SK-N-MC (cell line): ENCODE measurements at regions not wholly inside any gene's neighbourhood (a gene's known extent, or its start where the extent isn't known, plus 50 kb on each side); places are given as distances from the start of the nearest gene placed in this dataset.

Experiments
- DNase-seq: peaks from one replicate; pipeline ENCODE4 v3.0.0-alpha.2; 2011; ENCODE audit warnings: low read depth, low spot score
- H3K27ac ChIP-seq: fragments of 200-600 bp; sonication (generic); 2 replicates; pipeline ENCODE4 v1.5.1; 2016; ENCODE audit warnings: mixed run types
- H3K36me3 ChIP-seq: fragments of 200-600 bp; sonication (generic); 2 replicates; pipeline ENCODE4 v1.6.1; 2017; ENCODE audit warnings: antibody characterized with exemption, low read length, mixed read lengths; ENCODE audit not compliant: insufficient read depth
- H3K4me3 ChIP-seq: fragments of 200-600 bp; sonication (generic); 2 replicates; pipeline ENCODE4 v1.5.1; 2016
- H3K9ac ChIP-seq: fragments of 200-600 bp; sonication (generic); 2 replicates; pipeline ENCODE4 v1.8.0; 2017; ENCODE audit warnings: mixed run types, mixed read lengths; ENCODE audit not compliant: insufficient read length
- H3K9me3 ChIP-seq: fragments of 200-600 bp; sonication (generic); 2 replicates; pipeline ENCODE4 v1.6.1; 2017; ENCODE audit warnings: low read depth, mild to moderate bottlenecking, antibody characterized with exemption, low read length, moderate library complexity, mixed read lengths
- EZH2 ChIP-seq: fragments of 200-600 bp; sonication (generic); IDR thresholded peaks from one replicate; pipeline ENCODE4 v1.6.1; 2017; ENCODE audit warnings: antibody characterized with exemption
- FOXP2 ChIP-seq: optimal IDR thresholded peaks from 2 replicates; pipeline ENCODE3; 2011; ENCODE audit warnings: mild to moderate bottlenecking, moderate library complexity; ENCODE audit not compliant: insufficient read depth; ENCODE audit errors: extremely low read length, control extremely low read depth
- POLR2AphosphoS5 ChIP-seq: IDR thresholded peaks from 2 replicates; pipeline ENCODE4 v1.6.1; 2012; ENCODE audit warnings: mild to moderate bottlenecking, low read depth, low read length, borderline replicate concordance

GRCh38 chr3:73773233-73773632 is 148.5 kb upstream of the PDZRN3 start:
- H3K36me3 ChIP-seq = no peaks in the 10 kb centered on the region
- H3K9ac ChIP-seq = no peak overlapping the region
- no peak for DNase-seq
- TF ChIP-seq EZH2 = no peak
- no peaks in the 10 kb centered on the region for H3K9me3 ChIP-seq
- no peak overlapping the region for H3K27ac ChIP-seq
- H3K4me3 ChIP-seq = no peak overlapping the region

DNA sequence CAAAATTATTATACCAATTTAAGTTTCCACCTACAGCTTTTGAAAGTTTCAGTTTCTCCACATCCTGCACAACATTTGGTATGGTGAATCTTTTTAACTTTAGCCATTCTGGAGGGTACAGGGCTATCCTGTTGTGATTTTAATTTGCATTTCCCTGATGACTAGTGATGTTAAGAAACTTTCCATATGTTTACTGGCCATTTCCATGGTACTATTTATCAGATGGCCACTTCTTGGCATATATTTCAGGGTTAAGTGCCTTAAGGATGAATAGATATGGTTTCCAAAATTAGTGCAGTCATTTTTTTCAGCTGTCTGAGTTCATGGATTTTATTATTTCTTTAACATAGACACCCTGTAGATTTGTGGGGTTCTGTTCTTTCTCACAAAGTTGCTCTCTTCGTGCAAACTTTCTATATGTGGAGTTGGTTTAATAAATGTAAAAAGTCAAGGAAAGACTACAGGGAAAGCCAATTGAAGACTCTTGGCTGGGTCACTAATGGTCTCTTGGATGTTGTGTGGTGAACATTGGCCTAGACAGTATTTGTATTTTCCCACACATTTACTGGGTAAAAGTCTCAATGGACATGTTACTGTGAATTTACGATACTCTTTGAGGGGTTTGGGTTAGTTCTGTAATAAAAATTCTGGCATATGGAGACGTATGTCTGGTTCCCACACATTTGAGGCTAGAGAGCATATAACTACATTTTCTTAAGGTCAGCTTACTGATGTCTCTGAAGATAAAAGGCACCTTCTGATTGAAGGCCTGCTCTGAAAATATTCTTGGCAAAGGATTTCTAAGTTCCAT is 147.5 kb upstream of the PDZRN3 start:
- H3K9ac ChIP-seq = no peak overlapping the region
- TF ChIP-seq EZH2 = no peak
- TF ChIP-seq POLR2AphosphoS5 = no peak
- no peak for TF ChIP-seq FOXP2
- DNase-seq = no peak
- H3K9me3 ChIP-seq = no peaks in the 10 kb centered on the region
- H3K27ac ChIP-seq = no peak overlapping the region
- no peak overlapping the region for H3K4me3 ChIP-seq
- H3K36me3 ChIP-seq = no peaks in the 10 kb centered on the region

DNA sequence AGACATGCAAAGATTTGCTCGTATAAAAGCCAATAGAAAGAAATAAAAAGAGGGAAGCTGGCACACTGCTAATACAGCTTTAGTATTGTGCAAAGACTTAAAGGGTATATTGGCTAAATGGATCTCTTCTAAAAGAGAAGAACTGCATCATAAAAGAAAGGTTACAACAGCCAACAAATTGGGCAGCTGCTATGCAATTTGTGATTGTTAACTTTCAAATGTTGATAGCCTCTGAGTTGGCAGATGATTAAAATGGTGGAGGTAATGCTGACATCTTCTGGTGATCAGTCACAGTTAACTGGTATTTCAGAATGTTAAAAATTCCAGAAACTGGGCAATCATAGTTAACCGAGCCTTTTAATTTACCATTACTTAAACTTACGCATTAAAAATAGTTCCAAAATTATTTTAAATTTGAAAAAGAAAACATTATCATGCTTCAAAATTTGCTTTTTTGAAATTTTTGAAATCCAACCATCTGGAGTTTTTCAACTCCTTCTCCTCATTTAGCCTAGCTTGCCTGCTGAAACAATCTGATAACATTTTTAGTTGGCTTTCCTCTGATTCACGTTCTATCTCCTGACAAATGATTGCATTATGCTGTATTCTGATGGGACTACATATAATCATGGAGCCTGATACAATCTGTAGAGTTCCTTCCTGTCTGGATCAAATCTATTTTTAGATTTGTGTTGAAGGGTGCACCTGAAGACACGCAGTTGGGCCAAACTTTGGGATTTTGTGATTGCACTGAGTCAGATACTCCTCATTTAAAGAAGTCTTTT is 144.0 kb upstream of the PDZRN3 start:
- H3K27ac ChIP-seq = peak overlapping the region; percentile 25; the same call in 1 of the 2 replicates
- H3K9me3 ChIP-seq = no peaks in the 10 kb centered on the region
- no peak for DNase-seq
- no peak overlapping the region for H3K9ac ChIP-seq
- H3K36me3 ChIP-seq = no peaks in the 10 kb centered on the region
- TF ChIP-seq FOXP2 = no peak
- TF ChIP-seq EZH2 = no peak
- no peak for TF ChIP-seq POLR2AphosphoS5
- H3K4me3 ChIP-seq = no peak overlapping the region

DNA sequence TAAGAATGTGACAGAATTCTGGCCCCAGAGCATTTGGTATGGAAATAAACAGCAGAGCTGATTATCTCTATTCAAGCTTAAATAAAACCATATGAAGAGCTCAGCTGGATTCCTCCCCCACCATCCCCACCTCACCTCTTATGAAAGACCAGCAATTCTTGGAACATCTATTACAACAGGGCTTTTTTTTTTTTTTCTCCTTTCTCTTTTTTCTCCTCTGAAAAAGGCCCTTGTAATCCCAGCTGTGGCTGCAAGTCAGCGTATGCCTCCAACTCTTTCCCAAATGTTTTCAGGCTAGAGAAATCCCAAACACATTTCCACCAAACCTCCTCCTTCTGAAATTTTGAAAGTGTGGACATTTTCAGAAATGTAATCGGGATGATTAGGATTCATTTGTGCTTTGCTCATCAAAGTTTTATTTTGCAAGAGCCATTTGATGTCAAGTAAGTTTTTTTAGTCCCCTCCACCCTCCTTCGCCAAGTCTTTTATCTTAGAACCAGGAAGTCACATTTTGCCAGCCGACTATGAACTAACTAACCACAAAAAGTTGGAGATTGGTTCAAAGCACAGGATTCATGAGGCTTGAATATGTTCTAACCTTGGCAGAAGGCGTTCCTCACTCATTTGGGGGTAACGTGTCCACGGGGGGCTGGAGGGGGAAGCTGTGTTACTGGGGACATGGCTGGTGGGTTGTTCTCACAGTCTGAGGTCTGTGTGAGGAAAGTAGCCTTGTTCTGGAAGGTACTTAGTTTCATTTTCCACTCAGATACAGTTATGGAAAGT is 142.0 kb upstream of the PDZRN3 start:
- Histone ChIP-seq H3K4me3 (peak overlapping the region; percentile 71), H3K9me3 (no peaks in the 10 kb centered on the region), H3K27ac (peak overlapping the region; percentile 99), H3K9ac (peak overlapping the region; percentile 80), H3K36me3 (no peaks in the 10 kb centered on the region)
- peak; percentile 80 for DNase-seq
- no peak; the same call in 1 of the 2 replicates for TF ChIP-seq POLR2AphosphoS5
- TF ChIP-seq FOXP2 = no peak
- TF ChIP-seq EZH2 = no peak

- peak overlapping the region; percentile 71 for H3K4me3 ChIP-seq
Observed at GRCh38 chr3:73765878-73766545, 141.3 kb upstream of the PDZRN3 start.

DNA sequence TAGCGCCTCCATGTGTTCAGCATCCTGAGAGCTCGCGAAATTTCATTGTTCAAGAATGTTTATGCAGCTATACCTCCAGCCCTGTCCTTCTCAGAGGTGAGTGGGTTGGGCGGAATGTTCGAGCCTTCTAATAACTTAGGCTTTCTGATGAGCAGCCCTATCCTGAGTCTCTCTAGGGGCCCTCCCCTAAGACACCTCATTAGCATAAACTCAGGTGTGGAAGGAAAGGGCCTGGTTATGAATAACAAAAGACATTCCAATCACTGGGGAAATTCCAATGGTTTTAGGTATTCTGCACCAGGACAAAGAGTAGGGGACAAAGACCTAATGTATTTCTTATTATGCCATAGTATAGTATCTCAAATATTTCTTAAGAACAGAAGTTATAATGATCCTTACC is 138.1 kb upstream of the PDZRN3 start:
- H3K9me3 ChIP-seq = no peaks in the 10 kb centered on the region
- TF ChIP-seq EZH2 = no peak
- no peak for TF ChIP-seq FOXP2
- TF ChIP-seq POLR2AphosphoS5 = no peak
- H3K36me3 ChIP-seq = no peaks in the 10 kb centered on the region
- H3K4me3 ChIP-seq = no peak overlapping the region
- no peak overlapping the region for H3K27ac ChIP-seq
- H3K9ac ChIP-seq = no peak overlapping the region
- no peak for DNase-seq

More at GRCh38 chr3:73765878-73766545, 141.3 kb upstream of the PDZRN3 start:
- no peaks in the 10 kb centered on the region for H3K9me3 ChIP-seq
- peak overlapping the region; percentile 67 for H3K9ac ChIP-seq
- peak overlapping the region; percentile 99 for H3K27ac ChIP-seq
- TF ChIP-seq FOXP2 = no peak
- TF ChIP-seq EZH2 = no peak
- TF ChIP-seq POLR2AphosphoS5 = no peak
- DNase-seq = no peak
- H3K36me3 ChIP-seq = no peaks in the 10 kb centered on the region

DNA sequence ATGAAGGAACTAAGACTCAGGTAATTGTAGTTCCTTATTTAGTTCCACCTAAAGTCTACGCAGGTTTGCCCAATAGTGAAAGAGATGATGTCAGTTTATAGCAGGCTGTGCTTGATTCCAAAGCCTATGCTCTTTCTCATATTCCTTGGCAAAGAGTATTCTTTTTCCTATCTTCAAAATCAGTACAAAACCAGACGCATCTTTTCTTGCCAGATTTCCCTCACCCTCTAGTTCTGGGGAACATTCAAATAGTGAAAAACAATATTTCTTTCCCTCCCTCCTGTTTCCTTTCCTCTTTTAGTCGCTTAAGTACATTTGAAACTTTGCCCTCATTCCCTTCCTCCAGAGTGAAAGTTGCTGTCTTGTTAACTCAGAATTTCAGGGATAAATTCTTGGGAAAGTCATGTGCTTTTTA is 134.6 kb upstream of the PDZRN3 start:
- no peak for DNase-seq

DNA sequence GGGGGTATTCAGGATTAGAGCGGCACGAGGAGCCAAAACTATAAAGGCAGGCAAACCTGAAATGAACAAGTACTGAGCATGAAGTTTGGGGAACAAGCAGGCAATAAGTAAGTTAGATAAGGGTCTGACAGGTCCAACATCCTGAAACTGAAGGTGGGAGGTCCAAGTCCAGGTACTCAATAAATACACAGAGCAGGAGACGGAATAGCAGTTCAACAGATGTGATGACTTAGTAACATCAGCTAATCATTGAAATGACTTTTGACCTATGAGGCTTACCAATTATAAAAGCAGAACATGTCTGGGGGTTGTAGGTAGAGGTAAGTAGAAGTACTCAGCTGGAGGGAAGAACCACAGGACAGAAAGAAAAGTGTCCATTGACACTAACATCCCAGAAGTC is 132.8 kb upstream of the PDZRN3 start:
- Histone ChIP-seq H3K4me3 (no peak overlapping the region), H3K9ac (no peak overlapping the region), H3K27ac (no peak overlapping the region), H3K9me3 (no peaks in the 10 kb centered on the region), H3K36me3 (no peaks in the 10 kb centered on the region)
- no peak for TF ChIP-seq EZH2
- TF ChIP-seq FOXP2 = no peak
- no peak for TF ChIP-seq POLR2AphosphoS5
- DNase-seq = no peak

More for the DNA sequence above, 134.6 kb upstream of the PDZRN3 start:
- no peak overlapping the region for H3K4me3 ChIP-seq
- H3K27ac ChIP-seq = no peak overlapping the region
- H3K36me3 ChIP-seq = no peaks in the 10 kb centered on the region
- TF ChIP-seq POLR2AphosphoS5 (no peak), FOXP2 (no peak), EZH2 (no peak)
- H3K9ac ChIP-seq = no peak overlapping the region
- no peaks in the 10 kb centered on the region for H3K9me3 ChIP-seq
